ENCODE measurements at regions not wholly inside any gene's neighbourhood (a gene's known extent, or its start where the extent isn't known, plus 50 kb on each side); places are given as distances from the start of the nearest gene placed in this dataset.

- no peak for TF ChIP-seq CHD7 (IDR thresholded peaks at IDR 0.05; ENCODE audit: insufficient replicate concordance, low read length)
- no peak for TF ChIP-seq HDAC2 (IDR thresholded peaks at IDR 0.05; ENCODE audit: borderline replicate concordance in 1 of 2, low read depth in 2 of 2, low read length in 2 of 2)
- no peak for TF ChIP-seq CBX5 (IDR thresholded peaks at IDR 0.05; ENCODE audit: low read depth, low read length)
Measured at GRCh38 chr13:76129305-76130000, 493.3 kb downstream of the LMO7 start (continued).

All from H1 (cell line).